CD14-positive monocyte (primary cell): ENCODE measurements at regions not wholly inside any gene's neighbourhood (a gene's known extent, or its start where the extent isn't known, plus 50 kb on each side); places are given as distances from the start of the nearest gene placed in this dataset.
"Not testable (repeated sequence)": the region's sequence is repeated elsewhere in the genome, so short reads cannot be mapped to it uniquely, and the experiment has no call there.

ENCODE experiments used
- DNase-seq, 3 donors: peaks; one replicate each; pipeline ENCODE4 v3.0.0-alpha.2; 2011 to 2022
- H2AFZ ChIP-seq: 2 replicates; pipeline ENCODE4 v1.6.0; 2012; ENCODE audit warnings: mild to moderate bottlenecking, low read depth, low read length, inconsistent platforms; ENCODE audit not compliant: insufficient read depth, poor library complexity, severe bottlenecking
- H3K27ac ChIP-seq, 2 donors: 1 replicate in 1 of 2; 2 replicates in 1 of 2; pipeline ENCODE4 v1.5.1; 2012 to 2013; ENCODE audit warnings: low read length in 2 of 2, control low read depth in 1 of 2, inconsistent platforms in 1 of 2, low read depth in 1 of 2, mild to moderate bottlenecking in 1 of 2
- H3K27me3 ChIP-seq, 2 donors: one replicate each; pipeline versions ENCODE4 v1.6.0 to v1.6.1; 2011 to 2013; ENCODE audit warnings: low read length in 2 of 2; ENCODE audit not compliant: control insufficient read depth in 2 of 2, insufficient read depth in 2 of 2
- H3K36me3 ChIP-seq, 2 donors: replicated peaks in 1 of 2; 1 replicate in 1 of 2; 2 replicates in 1 of 2; pipeline versions ENCODE4 v1.5.1 to v1.6.1; 2012 to 2013; ENCODE audit warnings: low read length in 2 of 2, control low read depth in 1 of 2, inconsistent platforms in 1 of 2, mild to moderate bottlenecking in 1 of 2; ENCODE audit not compliant: insufficient read depth in 2 of 2, control insufficient read depth in 1 of 2
- H3K4me1 ChIP-seq, 2 donors: 1 replicate in 1 of 2; 2 replicates in 1 of 2; pipeline versions ENCODE4 v1.5.1 to v1.6.1; 2012 to 2013; ENCODE audit warnings: low read length in 2 of 2, control low read depth in 1 of 2, inconsistent platforms in 1 of 2, mild to moderate bottlenecking in 1 of 2, moderate library complexity in 1 of 2; ENCODE audit not compliant: insufficient read depth in 2 of 2, control insufficient read depth in 1 of 2
- H3K4me2 ChIP-seq: replicated peaks from 2 replicates; pipeline ENCODE3; 2012; ENCODE audit warnings: low read length, moderate library complexity, mild to moderate bottlenecking; ENCODE audit not compliant: poor library complexity, severe bottlenecking; ENCODE audit errors: extremely low read depth
- H3K4me3 ChIP-seq, 3 experiments: fragments of 200-600 bp in 1 of 3; sonication (generic) in 1 of 3; replicated peaks in 1 of 3; 1 replicate in 2 of 3; 2 replicates in 1 of 3; pipeline ENCODE4 v1.5.1; 2011 to 2013; ENCODE audit warnings: low read length in 3 of 3, mild to moderate bottlenecking in 3 of 3, control low read depth in 2 of 3, low read depth in 2 of 3, inconsistent platforms in 1 of 3, moderate library complexity in 1 of 3
- H3K79me2 ChIP-seq: 2 replicates; pipeline ENCODE4 v1.6.0; 2012; ENCODE audit warnings: mild to moderate bottlenecking, control low read depth, inconsistent platforms, low read length, moderate library complexity; ENCODE audit not compliant: insufficient read depth
- H3K9ac ChIP-seq: 2 replicates; pipeline ENCODE4 v1.6.0; 2017; ENCODE audit warnings: low read length, mild to moderate bottlenecking; ENCODE audit not compliant: insufficient read depth, poor library complexity, severe bottlenecking
- H3K9me3 ChIP-seq, 2 donors: replicated peaks in 1 of 2; 1 replicate in 1 of 2; 2 replicates in 1 of 2; pipeline versions ENCODE4 v1.5.1 to v1.6.1; 2012 to 2013; ENCODE audit warnings: low read length in 2 of 2, control low read depth in 1 of 2; ENCODE audit not compliant: control insufficient read depth in 1 of 2, insufficient read depth in 1 of 2
- H4K20me1 ChIP-seq: 2 replicates; pipeline ENCODE4 v1.6.0; 2012; ENCODE audit warnings: mild to moderate bottlenecking, low read length, control low read depth, moderate library complexity; ENCODE audit not compliant: insufficient read depth
- H3K27ac Mint-ChIP-seq, 7 donors: one replicate each; pipeline ENCODE4 v1.8.0; 2020; ENCODE audit warnings: mild to moderate bottlenecking in 7 of 7, mixed read lengths in 7 of 7, moderate library complexity in 6 of 7, inconsistent platforms in 2 of 7
- H3K27me3 Mint-ChIP-seq, 3 donors: one replicate each; pipeline ENCODE4 v1.8.0; 2021 to 2022; ENCODE audit warnings: low read depth in 3 of 3, mild to moderate bottlenecking in 3 of 3, mixed read lengths in 3 of 3, moderate library complexity in 3 of 3, inconsistent platforms in 1 of 3
- H3K36me3 Mint-ChIP-seq, 2 donors: one replicate each; pipeline ENCODE4 v1.8.0; 2020; ENCODE audit warnings: mixed read lengths in 2 of 2, inconsistent platforms in 1 of 2, mild to moderate bottlenecking in 1 of 2
- H3K4me1 Mint-ChIP-seq: one replicate; pipeline ENCODE4 v1.8.0; 2020; ENCODE audit warnings: mild to moderate bottlenecking, mixed read lengths
- H3K4me3 Mint-ChIP-seq, 2 donors: one replicate each; pipeline ENCODE4 v1.8.0; 2020; ENCODE audit warnings: mild to moderate bottlenecking in 2 of 2, mixed read lengths in 2 of 2, moderate library complexity in 1 of 2
- H3K9me3 Mint-ChIP-seq, 7 donors: one replicate each; pipeline ENCODE4 v1.8.0; 2020 to 2022; ENCODE audit warnings: mixed read lengths in 7 of 7, mild to moderate bottlenecking in 6 of 7, moderate library complexity in 6 of 7, inconsistent platforms in 2 of 7
- WGBS: methylation state at CpG from one replicate; pipeline ENCODE4 v1.1.5; 2013; ENCODE audit warnings: missing lambda C conversion rate; ENCODE audit not compliant: insufficient coverage; 5-methylcytosine and 5-hydroxymethylcytosine counted together
- intact Hi-C, 2 donors: fragments of 100-400 bp; cut with micrococcal nuclease; formaldehyde crosslinking; loops; one replicate each; pipeline versions ENCODE4 v1.15.0 to v1.15.1; 2023
- TF ChIP-seq, protein P1 (sequence below): fragments of 200-600 bp; IDR thresholded peaks from one replicate; pipeline ENCODE4 v1.8.0; 2022; ENCODE audit warnings: antibody characterized with exemption, mild to moderate bottlenecking

DNA sequence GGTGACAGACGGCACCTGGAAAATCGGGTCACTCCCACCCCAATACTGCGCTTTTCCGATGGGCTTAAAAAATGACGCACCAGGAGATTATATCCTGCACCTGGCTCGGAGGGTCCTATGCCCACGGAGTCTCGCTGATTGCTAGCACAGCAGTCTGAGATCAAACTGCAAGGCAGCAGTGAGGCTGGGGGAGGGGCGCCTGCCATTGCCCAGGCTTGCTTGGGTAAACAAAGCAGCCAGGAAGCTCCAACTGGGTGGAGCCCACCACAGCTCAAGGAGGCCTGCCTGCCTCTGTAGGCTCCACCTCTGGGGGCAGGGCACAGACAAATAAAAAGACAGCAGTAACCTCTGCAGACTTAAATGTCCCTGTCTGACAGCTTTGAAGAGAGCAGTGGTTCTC lies 307.4 kb downstream of the DOK5 start:
- H4K20me1 ChIP-seq, H3K4me1 ChIP-seq, H3K4me2 ChIP-seq, intact Hi-C loops, H3K4me3 ChIP-seq, H2AFZ ChIP-seq, H3K79me2 ChIP-seq, H3K27ac ChIP-seq, H3K4me3 Mint-ChIP-seq, H3K27ac Mint-ChIP-seq, H3K4me1 Mint-ChIP-seq, H3K9ac ChIP-seq, H3K27me3 ChIP-seq, H3K36me3 Mint-ChIP-seq, H3K36me3 ChIP-seq, DNase-seq, H3K27me3 Mint-ChIP-seq, H3K9me3 ChIP-seq: not testable (repeated sequence)
- H3K9me3 Mint-ChIP-seq: peaks cover 0 to 11% (median 9%) of the 10 kb centered on the region in 7 donors
- no CpG with 5 or more reads among the region's 9 CpGs for WGBS

GRCh38 chr20:54774426-54774825 lies 299.0 kb downstream of the DOK5 start:
- no peaks in the 10 kb centered on the region for H3K27me3 ChIP-seq
- H3K4me2 ChIP-seq: no peak overlapping the region
- TF ChIP-seq, protein P1, sequence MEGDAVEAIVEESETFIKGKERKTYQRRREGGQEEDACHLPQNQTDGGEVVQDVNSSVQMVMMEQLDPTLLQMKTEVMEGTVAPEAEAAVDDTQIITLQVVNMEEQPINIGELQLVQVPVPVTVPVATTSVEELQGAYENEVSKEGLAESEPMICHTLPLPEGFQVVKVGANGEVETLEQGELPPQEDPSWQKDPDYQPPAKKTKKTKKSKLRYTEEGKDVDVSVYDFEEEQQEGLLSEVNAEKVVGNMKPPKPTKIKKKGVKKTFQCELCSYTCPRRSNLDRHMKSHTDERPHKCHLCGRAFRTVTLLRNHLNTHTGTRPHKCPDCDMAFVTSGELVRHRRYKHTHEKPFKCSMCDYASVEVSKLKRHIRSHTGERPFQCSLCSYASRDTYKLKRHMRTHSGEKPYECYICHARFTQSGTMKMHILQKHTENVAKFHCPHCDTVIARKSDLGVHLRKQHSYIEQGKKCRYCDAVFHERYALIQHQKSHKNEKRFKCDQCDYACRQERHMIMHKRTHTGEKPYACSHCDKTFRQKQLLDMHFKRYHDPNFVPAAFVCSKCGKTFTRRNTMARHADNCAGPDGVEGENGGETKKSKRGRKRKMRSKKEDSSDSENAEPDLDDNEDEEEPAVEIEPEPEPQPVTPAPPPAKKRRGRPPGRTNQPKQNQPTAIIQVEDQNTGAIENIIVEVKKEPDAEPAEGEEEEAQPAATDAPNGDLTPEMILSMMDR: no peak
- peaks cover 0 to 4% of the 10 kb centered on the region in 2 donors for H3K9me3 ChIP-seq
- WGBS: 2% methylated on average over 3 of the region's 5 CpGs
- Mint-ChIP-seq H3K4me1 (no peaks in the 10 kb centered on the region), H3K27me3 (peaks cover 0 to 3% (median 0%) of the 10 kb centered on the region in 3 donors), H3K36me3 (no peaks in the 10 kb centered on the region), H3K9me3 (peaks cover 3 to 11% (median 8%) of the 10 kb centered on the region in 7 donors), H3K27ac (no peak overlapping the region), H3K4me3 (no peak overlapping the region)
- H3K36me3 ChIP-seq: no peaks in the 10 kb centered on the region
- no peak overlapping the region for H3K9ac ChIP-seq
- no peak overlapping the region for H2AFZ ChIP-seq
- no peaks in the 10 kb centered on the region for H3K79me2 ChIP-seq
- no peak for DNase-seq
- H3K4me3 ChIP-seq: no peak overlapping the region
- intact Hi-C loops: no loop called here
- H3K27ac ChIP-seq: no peak overlapping the region
- no peaks in the 10 kb centered on the region for H3K4me1 ChIP-seq
- H4K20me1 ChIP-seq: no peaks in the 10 kb centered on the region
